Upper lobe of left lung (tissue), 4 donors: ENCODE measurements at regions not wholly inside any gene's neighbourhood (a gene's known extent, or its start where the extent isn't known, plus 50 kb on each side); places are given as distances from the start of the nearest gene placed in this dataset.

Experiments used
- EP300 ChIP-seq, 4 donors: sonication (generic); formaldehyde crosslinking; IDR thresholded peaks; one replicate each; pipeline ENCODE4 v1.5.1; 2017; ENCODE audit warnings: antibody characterized with exemption in 4 of 4, control low read depth in 2 of 4
- POLR2A ChIP-seq, 4 donors: fragments of 450-650 bp; IDR thresholded peaks; one replicate each; pipeline ENCODE4 v1.5.1; 2016 to 2017; ENCODE audit warnings: antibody characterized with exemption in 4 of 4, mild to moderate bottlenecking in 2 of 4
- POLR2AphosphoS5 ChIP-seq, 2 donors: sonication (generic); formaldehyde crosslinking; IDR thresholded peaks; one replicate each; pipeline ENCODE4 v1.5.1; 2017; ENCODE audit warnings: antibody characterized with exemption in 2 of 2
- TF ChIP-seq, protein P1 (sequence below), 6 experiments: fragments of 450-650 bp in 4 of 6; fragments of 200-600 bp in 2 of 6; sonication (generic) in 2 of 6; IDR thresholded peaks; one replicate each; pipeline ENCODE4 v1.5.1; 2016 to 2019; ENCODE audit warnings: antibody characterized with exemption in 6 of 6

DNA sequence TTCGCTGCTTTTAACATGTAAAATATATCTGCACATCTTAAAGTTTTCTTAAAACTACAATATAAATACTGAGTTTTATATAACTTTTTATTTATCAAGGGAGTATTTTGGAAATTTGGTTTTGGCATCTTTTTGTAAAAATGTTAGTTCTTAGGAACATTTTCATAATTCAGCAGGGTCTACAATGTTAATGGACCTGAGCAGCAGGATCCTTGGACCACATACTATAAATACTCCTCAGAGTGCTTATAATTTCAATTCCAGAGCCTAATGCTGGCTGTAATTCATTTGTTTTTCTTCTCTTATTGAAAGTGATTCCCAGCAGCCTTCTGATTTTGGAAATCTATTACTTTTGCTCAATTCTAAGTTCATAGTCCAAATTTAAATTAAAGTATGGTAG lies 1216.2 kb downstream of the MAT2B start:
- TF ChIP-seq POLR2A (IDR thresholded peaks at IDR 0.05) (no peak), POLR2AphosphoS5 (IDR thresholded peaks at IDR 0.05) (no peak), EP300 (IDR thresholded peaks at IDR 0.05) (no peak)
- TF ChIP-seq, protein P1, sequence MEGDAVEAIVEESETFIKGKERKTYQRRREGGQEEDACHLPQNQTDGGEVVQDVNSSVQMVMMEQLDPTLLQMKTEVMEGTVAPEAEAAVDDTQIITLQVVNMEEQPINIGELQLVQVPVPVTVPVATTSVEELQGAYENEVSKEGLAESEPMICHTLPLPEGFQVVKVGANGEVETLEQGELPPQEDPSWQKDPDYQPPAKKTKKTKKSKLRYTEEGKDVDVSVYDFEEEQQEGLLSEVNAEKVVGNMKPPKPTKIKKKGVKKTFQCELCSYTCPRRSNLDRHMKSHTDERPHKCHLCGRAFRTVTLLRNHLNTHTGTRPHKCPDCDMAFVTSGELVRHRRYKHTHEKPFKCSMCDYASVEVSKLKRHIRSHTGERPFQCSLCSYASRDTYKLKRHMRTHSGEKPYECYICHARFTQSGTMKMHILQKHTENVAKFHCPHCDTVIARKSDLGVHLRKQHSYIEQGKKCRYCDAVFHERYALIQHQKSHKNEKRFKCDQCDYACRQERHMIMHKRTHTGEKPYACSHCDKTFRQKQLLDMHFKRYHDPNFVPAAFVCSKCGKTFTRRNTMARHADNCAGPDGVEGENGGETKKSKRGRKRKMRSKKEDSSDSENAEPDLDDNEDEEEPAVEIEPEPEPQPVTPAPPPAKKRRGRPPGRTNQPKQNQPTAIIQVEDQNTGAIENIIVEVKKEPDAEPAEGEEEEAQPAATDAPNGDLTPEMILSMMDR (IDR thresholded peaks at IDR 0.05) = no peak
